ENCODE measurements at regions not wholly inside any gene's neighbourhood (a gene's known extent, or its start where the extent isn't known, plus 50 kb on each side); places are given as distances from the start of the nearest gene placed in this dataset.

GRCh38 chr5:127223256-127223974 lies 67.2 kb upstream of the MEGF10 start (continued):
- TF ChIP-seq ZBTB33 (CRISPR knock-in tag; IDR thresholded peaks at IDR 0.05) (no peak), ZNF41 (CRISPR knock-in tag; conservative IDR thresholded peaks at IDR 0.05) (no peak), RBM22 (IDR thresholded peaks at IDR 0.05; ENCODE audit: low read depth, low read length, poor library complexity, severe bottlenecking) (no peak), ESRRA (IDR thresholded peaks at IDR 0.05; ENCODE audit: borderline replicate concordance, low read depth) (no peak), XRCC4 (IDR thresholded peaks at IDR 0.05; ENCODE audit: extremely low read depth, insufficient read depth, insufficient read length) (no peak), NR2C1 (IDR thresholded peaks at IDR 0.05) (no peak), NR2C1 (tag; IDR thresholded peaks at IDR 0.05) (no peak), TAF9B (IDR thresholded peaks at IDR 0.05; ENCODE audit: partially characterized antibody) (no peak)

- intact Hi-C loops (cut with micrococcal nuclease), result no loop called here
- FAIRE-seq (no peak), ATAC-seq (no peak), DNase-seq (ENCODE audit: extremely low read depth in 1 of 4, low spot score in 3 of 4) (no peak)
- Histone ChIP-seq H3K79me2 (ENCODE audit: control insufficient read depth, insufficient read depth, low read length) (no peaks in the 10 kb centered on the region), H3K4me2 (ENCODE audit: insufficient read depth, low read length) (no peak overlapping the region), H3K4me1 (replicated peaks in 1 of 2; ENCODE audit: control insufficient read depth in 2 of 2, insufficient read depth in 2 of 2, low read length in 2 of 2) (peaks cover 4 to 9% of the 10 kb centered on the region in 2 experiments; a peak in 3 of 5 replicates), H3K4me3 (no peak overlapping the region), H2AFZ (ENCODE audit: low read depth, low read length) (no peak overlapping the region), H4K20me1 (replicated peaks; ENCODE audit: control insufficient read depth, insufficient read depth, low read length) (no peaks in the 10 kb centered on the region; the same call in 1 of the 2 replicates), H3K9me3 (replicated peaks; ENCODE audit: control insufficient read depth, insufficient read depth, low read depth, low read length) (no peaks in the 10 kb centered on the region), H3K27me3 (ENCODE audit: control insufficient read depth in 2 of 2, insufficient read depth in 2 of 2, low read length in 2 of 2) (peaks cover 18 to 21% of the 10 kb centered on the region in 2 experiments), H3K9me1 (ENCODE audit: control insufficient read depth, insufficient read depth, low read length) (no peaks in the 10 kb centered on the region), H3K27ac (ENCODE audit: extremely low read depth, low read depth, low read length) (no peak overlapping the region), H3K36me3 (ENCODE audit: control insufficient read depth, insufficient read depth, low read length) (no peaks in the 10 kb centered on the region), H3K9ac (ENCODE audit: insufficient read depth in 1 of 2, low read depth in 2 of 2, low read length in 2 of 2) (no peak overlapping the region)
- in situ Hi-C loops (cut with MboI), result no loop called here
- ChIA-PET POLR2A (no interaction called here), CTCF (ENCODE audit: low intra/inter-chr PET ratio) (interaction anchor here (0.6 kb wide), 1 partner anchor 473 kb away, joined by 3 read pairs; no protein-coding TSS in a partner anchor)
- WGBS (ENCODE audit: insufficient coverage, low coverage, missing lambda C conversion rate), result 5% methylated on average over 4 of the region's 4 CpGs
- BruUV-seq (replicated peaks), result no TSS peak
- TF ChIP-seq ZEB2 (IDR thresholded peaks at IDR 0.05), result no peak
- no peak for TF ChIP-seq ZNF12 (CRISPR knock-in tag; IDR thresholded peaks at IDR 0.05)
- TF ChIP-seq SETDB1 (IDR thresholded peaks at IDR 0.05; ENCODE audit: low read length), result no peak
- TF ChIP-seq GTF2E2 (tag; IDR thresholded peaks at IDR 0.05), result no peak
- no peak for TF ChIP-seq DACH1 (IDR thresholded peaks at IDR 0.05; ENCODE audit: partially characterized antibody)
Measured at GRCh38 chr5:127227881-127228280, 62.7 kb upstream of the MEGF10 start.
